Activated T-cell treated with anti-CD3 and anti-CD28 coated beads for 48 hours (primary cell): ENCODE measurements at regions not wholly inside any gene's neighbourhood (a gene's known extent, or its start where the extent isn't known, plus 50 kb on each side); places are given as distances from the start of the nearest gene placed in this dataset.

Source experiments
- DNase-seq: peaks from one replicate; pipeline ENCODE4 v3.0.0-alpha.2; 2020; ENCODE audit warnings: low read depth

- no peak for DNase-seq
Observed at GRCh38 chr11:13062115-13062514, 53.0 kb downstream of the RASSF10 start.

GRCh38 chr11:13064593-13064992, 55.5 kb downstream of the RASSF10 start:
- no peak for DNase-seq

GRCh38 chr11:13065200-13065787, 56.2 kb downstream of the RASSF10 start:
- no peak for DNase-seq

- DNase-seq = no peak
Observed at GRCh38 chr11:13068211-13068610, 59.1 kb downstream of the RASSF10 start.

- no peak for DNase-seq
Observed at GRCh38 chr11:13073119-13073981, 64.2 kb downstream of the RASSF10 start.

- DNase-seq = no peak
Observed at GRCh38 chr11:13074714-13075464, 65.8 kb downstream of the RASSF10 start.

GRCh38 chr11:13076961-13077360, 67.8 kb downstream of the RASSF10 start:
- no peak for DNase-seq

- no peak for DNase-seq
Observed at GRCh38 chr11:13080861-13081260, 71.7 kb downstream of the RASSF10 start.

GRCh38 chr11:13082588-13082987, 73.5 kb downstream of the RASSF10 start:
- no peak for DNase-seq

GRCh38 chr11:13090228-13090708, 81.2 kb downstream of the RASSF10 start:
- no peak for DNase-seq

GRCh38 chr11:13091373-13091772, 82.3 kb downstream of the RASSF10 start:
- no peak for DNase-seq

- DNase-seq = no peak
Observed at GRCh38 chr11:13091804-13092203, 82.7 kb downstream of the RASSF10 start.

- DNase-seq = no peak
Observed at GRCh38 chr11:13094930-13095687, 86.0 kb downstream of the RASSF10 start.

- DNase-seq = no peak
Observed at GRCh38 chr11:13098063-13098462, 88.9 kb downstream of the RASSF10 start.

GRCh38 chr11:13098616-13099289, 89.6 kb downstream of the RASSF10 start:
- no peak for DNase-seq

- DNase-seq = no peak
Observed at GRCh38 chr11:13101644-13102512, 92.8 kb downstream of the RASSF10 start.

- DNase-seq = no peak
Observed at GRCh38 chr11:13102513-13102840, 93.4 kb downstream of the RASSF10 start.

GRCh38 chr11:13102865-13103539, 93.9 kb downstream of the RASSF10 start:
- no peak for DNase-seq

GRCh38 chr11:13103962-13104554, 94.9 kb downstream of the RASSF10 start:
- DNase-seq = no peak
